ENCODE measurements at regions not wholly inside any gene's neighbourhood (a gene's known extent, or its start where the extent isn't known, plus 50 kb on each side); places are given as distances from the start of the nearest gene placed in this dataset.

DNA sequence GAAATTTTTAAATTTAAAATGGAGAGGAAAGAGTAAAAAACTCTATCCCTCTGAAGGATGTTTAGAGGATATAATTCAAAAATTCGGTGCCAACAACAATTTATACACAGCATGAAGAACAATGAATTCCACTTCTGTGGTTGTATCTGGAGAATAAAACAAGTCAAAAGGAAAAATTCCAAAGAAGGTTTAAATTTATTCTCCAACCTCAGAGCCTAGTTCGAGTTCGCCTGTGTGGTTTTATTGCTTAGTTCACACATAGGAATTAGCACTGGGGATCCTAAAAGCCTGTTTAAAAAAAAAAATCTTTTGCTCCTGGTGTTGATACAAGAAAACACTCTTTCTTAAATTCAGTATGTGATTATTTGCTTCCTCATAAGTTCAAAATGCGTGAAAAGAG, 79.2 kb downstream of the LLPH start:
- TF ChIP-seq CTCF (IDR thresholded peaks at IDR 0.05; ENCODE audit: low read depth, low read length) (no peak), POLR2A (IDR thresholded peaks at IDR 0.05; ENCODE audit: extremely low read depth, insufficient read length) (no peak), MYC (IDR thresholded peaks at IDR 0.05; ENCODE audit: low read depth, low read length) (no peak), MAX (IDR thresholded peaks at IDR 0.05; ENCODE audit: low read depth, low read length) (no peak)
